Mesenchymal stem cell (in vitro differentiated cells and primary cell): ENCODE measurements at regions not wholly inside any gene's neighbourhood (a gene's known extent, or its start where the extent isn't known, plus 50 kb on each side); places are given as distances from the start of the nearest gene placed in this dataset.

Experiments
- DNase-seq: peaks from one replicate; pipeline ENCODE4 v3.0.0-alpha.2; 2013
- H2AFZ ChIP-seq: one replicate; pipeline ENCODE4 v1.6.1; 2013; ENCODE audit warnings: low read depth, mild to moderate bottlenecking, control low read depth, inconsistent platforms, low read length, moderate library complexity
- H2AK5ac ChIP-seq: 2 replicates; pipeline ENCODE4 v1.6.1; 2013; ENCODE audit warnings: low read length, moderate library complexity, mild to moderate bottlenecking, inconsistent platforms; ENCODE audit not compliant: severe bottlenecking
- H2BK120ac ChIP-seq: one replicate; pipeline ENCODE4 v1.6.1; 2013; ENCODE audit warnings: low read depth, mild to moderate bottlenecking, inconsistent platforms, low read length, moderate library complexity
- H2BK12ac ChIP-seq, 2 experiments: one replicate each; pipeline ENCODE4 v1.6.1; 2013; ENCODE audit warnings: inconsistent platforms in 2 of 2, low read length in 2 of 2, mild to moderate bottlenecking in 2 of 2, moderate library complexity in 2 of 2, control low read depth in 1 of 2
- H2BK15ac ChIP-seq: one replicate; pipeline ENCODE4 v1.6.1; 2013; ENCODE audit warnings: mild to moderate bottlenecking, low read depth, inconsistent platforms; ENCODE audit not compliant: poor library complexity, severe bottlenecking
- H2BK5ac ChIP-seq: 2 replicates; pipeline ENCODE4 v1.6.1; 2013; ENCODE audit warnings: low read depth, mild to moderate bottlenecking, low read length, control low read depth, inconsistent platforms; ENCODE audit not compliant: poor library complexity, severe bottlenecking
- H3K14ac ChIP-seq, 2 experiments: one replicate each; pipeline ENCODE4 v1.6.1; 2013; ENCODE audit warnings: inconsistent platforms in 2 of 2, low read length in 2 of 2, control low read depth in 1 of 2, mild to moderate bottlenecking in 1 of 2, moderate library complexity in 1 of 2
- H3K18ac ChIP-seq, 2 experiments: one replicate each; pipeline ENCODE4 v1.6.1; 2013; ENCODE audit warnings: inconsistent platforms in 2 of 2, low read length in 2 of 2, control low read depth in 1 of 2, low read depth in 1 of 2, mild to moderate bottlenecking in 1 of 2
- H3K23ac ChIP-seq, 2 experiments: one replicate each; pipeline ENCODE4 v1.6.1; 2013; ENCODE audit warnings: inconsistent platforms in 2 of 2, low read length in 2 of 2, mild to moderate bottlenecking in 2 of 2, moderate library complexity in 2 of 2, control low read depth in 1 of 2
- H3K27ac ChIP-seq: 2 replicates; pipeline ENCODE4 v1.5.1; 2013; ENCODE audit warnings: mild to moderate bottlenecking, moderate library complexity, low read length, control low read depth, inconsistent platforms; ENCODE audit not compliant: poor library complexity, severe bottlenecking
- H3K27me3 ChIP-seq, 2 experiments: 2 replicates each; pipeline versions ENCODE4 v1.6.1 to v1.7.0; 2013; ENCODE audit warnings: low read length in 2 of 2, mild to moderate bottlenecking in 2 of 2, moderate library complexity in 2 of 2, control low read depth in 1 of 2, inconsistent platforms in 1 of 2; ENCODE audit not compliant: control insufficient read depth in 1 of 2, insufficient read depth in 1 of 2
- H3K36me3 ChIP-seq, 2 experiments: 2 replicates each; pipeline versions ENCODE4 v1.6.1 to v1.7.0; 2013; ENCODE audit warnings: low read length in 2 of 2, control low read depth in 1 of 2, inconsistent platforms in 1 of 2, low read depth in 1 of 2, mild to moderate bottlenecking in 1 of 2; ENCODE audit not compliant: insufficient read depth in 2 of 2, control insufficient read depth in 1 of 2
- H3K4ac ChIP-seq, 2 experiments: one replicate each; pipeline ENCODE4 v1.6.1; 2013; ENCODE audit warnings: inconsistent platforms in 2 of 2, low read length in 2 of 2, mild to moderate bottlenecking in 2 of 2, moderate library complexity in 2 of 2, control low read depth in 1 of 2, low read depth in 1 of 2
- H3K4me1 ChIP-seq: 2 replicates; pipeline ENCODE4 v1.6.1; 2013; ENCODE audit warnings: low read depth, low read length, control low read depth; ENCODE audit not compliant: control insufficient read depth, insufficient read depth
- H3K4me2 ChIP-seq: 2 replicates; pipeline ENCODE4 v1.6.1; 2013; ENCODE audit warnings: low read length, mild to moderate bottlenecking, inconsistent platforms; ENCODE audit not compliant: poor library complexity, severe bottlenecking
- H3K4me3 ChIP-seq, 2 experiments: 2 replicates each; pipeline versions ENCODE4 v1.5.1 to v1.7.0; 2013; ENCODE audit warnings: low read length in 2 of 2, mild to moderate bottlenecking in 2 of 2, control low read depth in 1 of 2, low read depth in 1 of 2; ENCODE audit not compliant: insufficient read depth in 1 of 2
- H3K79me1 ChIP-seq: replicated peaks from 2 replicates; pipeline ENCODE4 v1.6.1; 2013; ENCODE audit warnings: mild to moderate bottlenecking, control low read depth, low read length, inconsistent platforms; ENCODE audit not compliant: poor library complexity, severe bottlenecking
- H3K9ac ChIP-seq: 2 replicates; pipeline ENCODE4 v1.7.0; 2013; ENCODE audit warnings: mild to moderate bottlenecking, low read length, moderate library complexity
- H3K9me3 ChIP-seq: 2 replicates; pipeline ENCODE4 v1.7.0; 2013; ENCODE audit warnings: mild to moderate bottlenecking, low read length; ENCODE audit not compliant: control insufficient read depth
- H4K8ac ChIP-seq: one replicate; pipeline ENCODE4 v1.6.1; 2013; ENCODE audit warnings: inconsistent platforms, mild to moderate bottlenecking, low read length, moderate library complexity
- H4K91ac ChIP-seq: one replicate; pipeline ENCODE4 v1.6.1; 2013; ENCODE audit warnings: mild to moderate bottlenecking, low read length, inconsistent platforms
- WGBS: methylation state at CpG from one replicate; pipeline ENCODE4 v1.1.7; 2013; ENCODE audit warnings: mixed read lengths; 5-methylcytosine and 5-hydroxymethylcytosine counted together

DNA sequence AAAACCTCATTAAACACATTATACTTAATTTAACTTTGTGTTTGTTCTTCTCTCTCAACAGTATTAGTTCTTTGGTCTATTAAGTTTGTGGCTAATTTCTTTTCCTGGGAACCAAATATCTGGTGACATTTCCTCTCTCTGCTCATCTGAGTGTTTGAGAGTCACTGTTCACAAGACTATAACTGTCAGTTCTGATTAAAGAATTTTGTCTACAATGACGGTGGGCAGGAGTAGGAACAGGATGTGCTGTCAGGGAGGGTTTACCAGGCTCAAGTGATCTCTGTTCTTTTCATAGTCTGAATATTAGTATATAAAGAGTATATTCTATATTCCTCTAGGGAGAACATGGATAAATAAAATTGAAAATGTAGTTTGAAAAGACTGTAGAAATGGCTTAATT is 92.9 kb downstream of the ALG10B start:
- no peak overlapping the region for H3K4me3 ChIP-seq
- H2AFZ ChIP-seq, result no peak overlapping the region
- H2BK5ac ChIP-seq, result no peak overlapping the region
- H3K14ac ChIP-seq, result no peak overlapping the region
- H4K8ac ChIP-seq, result no peak overlapping the region
- no peak overlapping the region for H2BK12ac ChIP-seq
- H3K4me2 ChIP-seq, result no peak overlapping the region
- no peak overlapping the region for H4K91ac ChIP-seq
- H2BK120ac ChIP-seq, result no peak overlapping the region
- H3K9ac ChIP-seq, result no peak overlapping the region
- WGBS, result no CpG with 5 or more reads among the region's 1 CpG
- no peaks in the 10 kb centered on the region for H3K36me3 ChIP-seq
- no peak overlapping the region for H3K18ac ChIP-seq
- no peak overlapping the region for H3K4ac ChIP-seq
- H3K27me3 ChIP-seq, result no peaks in the 10 kb centered on the region
- H3K9me3 ChIP-seq, result peaks cover 4% of the 10 kb centered on the region
- H3K79me1 ChIP-seq, result no peaks in the 10 kb centered on the region
- no peak overlapping the region for H3K27ac ChIP-seq
- no peak for DNase-seq
- no peaks in the 10 kb centered on the region for H3K4me1 ChIP-seq
- H2AK5ac ChIP-seq, result no peak overlapping the region
- no peak overlapping the region for H2BK15ac ChIP-seq
- no peak overlapping the region for H3K23ac ChIP-seq

DNA sequence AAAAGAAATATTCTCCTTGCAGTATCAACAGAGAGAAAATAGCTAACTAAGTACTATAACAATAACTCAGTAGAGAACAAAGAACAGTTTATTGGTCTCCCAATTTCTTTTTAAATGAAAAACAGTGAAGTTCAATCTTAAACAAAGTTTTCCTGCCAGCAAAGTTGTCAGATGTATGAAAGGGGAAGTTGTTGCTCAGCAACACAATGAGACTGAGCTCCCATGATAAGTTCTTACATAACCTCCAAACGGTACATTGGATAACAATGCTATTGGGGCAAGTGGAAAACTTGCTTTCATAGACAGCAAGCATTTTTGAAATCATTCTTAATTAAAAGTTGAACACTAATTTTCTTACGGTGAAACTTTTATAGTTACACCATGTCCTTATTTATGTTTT is 94.9 kb downstream of the ALG10B start:
- Histone ChIP-seq H2BK15ac (no peak overlapping the region), H3K4me1 (no peaks in the 10 kb centered on the region), H3K23ac (no peak overlapping the region), H3K4me3 (no peak overlapping the region), H3K4me2 (no peak overlapping the region), H2AK5ac (no peak overlapping the region), H4K91ac (no peak overlapping the region), H3K18ac (no peak overlapping the region), H2AFZ (no peak overlapping the region), H3K9ac (no peak overlapping the region), H2BK12ac (no peak overlapping the region), H3K79me1 (no peaks in the 10 kb centered on the region), H3K27ac (no peak overlapping the region), H2BK120ac (no peak overlapping the region), H3K27me3 (no peaks in the 10 kb centered on the region), H3K9me3 (no peaks in the 10 kb centered on the region), H4K8ac (no peak overlapping the region), H3K4ac (no peak overlapping the region), H2BK5ac (no peak overlapping the region), H3K36me3 (no peaks in the 10 kb centered on the region), H3K14ac (no peak overlapping the region)
- WGBS, result 100% methylated on average over 1 of the region's 2 CpGs
- no peak for DNase-seq

- no peak overlapping the region for H3K23ac ChIP-seq
- H2BK120ac ChIP-seq, result no peak overlapping the region
- no peak overlapping the region for H2BK15ac ChIP-seq
- no peak overlapping the region for H2AK5ac ChIP-seq
- no peak overlapping the region for H3K4ac ChIP-seq
- H3K4me3 ChIP-seq, result no peak overlapping the region
- no peak overlapping the region for H3K18ac ChIP-seq
- no peaks in the 10 kb centered on the region for H3K79me1 ChIP-seq
- no peak overlapping the region for H3K14ac ChIP-seq
- no peak overlapping the region for H3K4me2 ChIP-seq
- no peak overlapping the region for H3K9ac ChIP-seq
- no peak overlapping the region for H2BK12ac ChIP-seq
- no peak overlapping the region for H4K91ac ChIP-seq
- no peak overlapping the region for H2BK5ac ChIP-seq
- H3K27ac ChIP-seq, result no peak overlapping the region
- no peak for DNase-seq
- H3K27me3 ChIP-seq, result no peaks in the 10 kb centered on the region
- no peak overlapping the region for H4K8ac ChIP-seq
- no peaks in the 10 kb centered on the region for H3K9me3 ChIP-seq
- H3K36me3 ChIP-seq, result no peaks in the 10 kb centered on the region
- no peaks in the 10 kb centered on the region for H3K4me1 ChIP-seq
- H2AFZ ChIP-seq, result no peak overlapping the region
Measured at GRCh38 chr12:38411946-38412345, 95.4 kb downstream of the ALG10B start.

- 83% methylated on average over 1 of the region's 1 CpG for WGBS
- Histone ChIP-seq H4K8ac (no peak overlapping the region), H3K36me3 (no peaks in the 10 kb centered on the region), H3K27me3 (no peaks in the 10 kb centered on the region), H2BK15ac (no peak overlapping the region), H3K4me3 (no peak overlapping the region), H3K23ac (no peak overlapping the region), H2BK5ac (no peak overlapping the region), H3K4me1 (no peaks in the 10 kb centered on the region), H3K9me3 (peaks cover 6% of the 10 kb centered on the region), H3K9ac (no peak overlapping the region), H3K4me2 (no peak overlapping the region), H3K27ac (no peak overlapping the region), H3K79me1 (no peaks in the 10 kb centered on the region), H4K91ac (no peak overlapping the region), H2BK12ac (no peak overlapping the region), H2AK5ac (no peak overlapping the region), H3K14ac (no peak overlapping the region), H3K4ac (no peak overlapping the region), H2AFZ (no peak overlapping the region), H2BK120ac (no peak overlapping the region), H3K18ac (no peak overlapping the region)
- no peak for DNase-seq
Measured at GRCh38 chr12:38417101-38417500, 100.5 kb downstream of the ALG10B start.
